ENCODE measurements at regions not wholly inside any gene's neighbourhood (a gene's known extent, or its start where the extent isn't known, plus 50 kb on each side); places are given as distances from the start of the nearest gene placed in this dataset.

DNA sequence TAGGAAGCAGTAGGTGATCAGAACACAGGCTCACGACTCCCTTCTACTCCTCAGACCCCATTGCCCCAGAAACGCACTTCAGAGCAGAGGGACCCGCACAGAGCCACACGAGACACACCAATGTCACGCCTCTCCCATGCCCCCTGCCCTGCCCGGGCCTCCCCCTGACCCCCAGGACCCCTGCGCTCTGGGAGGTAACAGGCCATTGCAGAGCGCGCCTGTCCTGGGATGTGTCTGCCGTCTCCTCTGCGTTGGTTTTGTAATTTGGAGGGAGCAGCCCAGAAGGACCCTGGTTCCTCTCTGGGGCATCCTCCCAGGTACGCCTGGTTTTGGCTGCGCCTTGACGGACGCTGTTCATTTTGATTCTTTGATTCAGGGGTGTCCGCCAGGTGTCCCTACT is 85.4 kb downstream of the UNCX start:
- Histone ChIP-seq H3K27ac (ENCODE audit: extremely low read depth, low read depth, low read length) (no peak overlapping the region), H3K4me1 (ENCODE audit: control insufficient read depth, insufficient read depth, low read length) (no peaks in the 10 kb centered on the region), H3K9me3 (ENCODE audit: control insufficient read depth, insufficient read depth, low read depth, low read length) (no peaks in the 10 kb centered on the region), H3K4me3 (ENCODE audit: low read depth, low read length) (no peak overlapping the region), H3K36me3 (ENCODE audit: control insufficient read depth in 2 of 2, insufficient read depth in 1 of 2, low read length in 2 of 2) (no peaks in the 10 kb centered on the region)
- ChIA-PET CTCF (no interaction called here), POLR2A (no interaction called here)
- no peak for TF ChIP-seq SETDB1 (IDR thresholded peaks at IDR 0.05; ENCODE audit: insufficient read length, low read length)
- no peak for TF ChIP-seq ZNF174 (tag by site-specific recombination; IDR thresholded peaks at IDR 0.05)
- TF ChIP-seq ZNF16 (tag by site-specific recombination; IDR thresholded peaks at IDR 0.05; ENCODE audit: low read depth), result no peak
- no peak for TF ChIP-seq ZNF747 (tag by site-specific recombination; IDR thresholded peaks at IDR 0.05)
- TF ChIP-seq ZBTB44 (tag by site-specific recombination; IDR thresholded peaks at IDR 0.05), result no peak
- TF ChIP-seq BCL11A (tag by site-specific recombination; IDR thresholded peaks at IDR 0.05; ENCODE audit: low read depth), result no peak
- TF ChIP-seq ZNF654 (tag by site-specific recombination; IDR thresholded peaks at IDR 0.05; ENCODE audit: low read depth), result no peak
- no peak for TF ChIP-seq ZBTB10 (tag by site-specific recombination; IDR thresholded peaks at IDR 0.05)
- no peak for TF ChIP-seq ZNF830 (tag by site-specific recombination; IDR thresholded peaks at IDR 0.05; ENCODE audit: low read depth)
- no peak for TF ChIP-seq ZNF175 (tag by site-specific recombination; IDR thresholded peaks at IDR 0.05)
- no peak for TF ChIP-seq ZBTB7A (tag by site-specific recombination; IDR thresholded peaks at IDR 0.05; ENCODE audit: low read depth)
- no peak for TF ChIP-seq ZNF626 (tag by site-specific recombination; IDR thresholded peaks at IDR 0.05)
- TF ChIP-seq ZEB2 (tag by site-specific recombination; IDR thresholded peaks at IDR 0.05), result no peak
- TF ChIP-seq ZNF610 (tag by site-specific recombination; IDR thresholded peaks at IDR 0.05; ENCODE audit: borderline replicate concordance), result no peak
- TF ChIP-seq ZNF248 (tag by site-specific recombination; IDR thresholded peaks at IDR 0.05), result no peak
- TF ChIP-seq ZNF571 (tag by site-specific recombination; IDR thresholded peaks at IDR 0.05), result no peak
- TF ChIP-seq ZNF776 (tag by site-specific recombination; IDR thresholded peaks at IDR 0.05; ENCODE audit: borderline replicate concordance), result no peak
- no peak for TF ChIP-seq ZNF843 (tag by site-specific recombination; IDR thresholded peaks at IDR 0.05)

DNA sequence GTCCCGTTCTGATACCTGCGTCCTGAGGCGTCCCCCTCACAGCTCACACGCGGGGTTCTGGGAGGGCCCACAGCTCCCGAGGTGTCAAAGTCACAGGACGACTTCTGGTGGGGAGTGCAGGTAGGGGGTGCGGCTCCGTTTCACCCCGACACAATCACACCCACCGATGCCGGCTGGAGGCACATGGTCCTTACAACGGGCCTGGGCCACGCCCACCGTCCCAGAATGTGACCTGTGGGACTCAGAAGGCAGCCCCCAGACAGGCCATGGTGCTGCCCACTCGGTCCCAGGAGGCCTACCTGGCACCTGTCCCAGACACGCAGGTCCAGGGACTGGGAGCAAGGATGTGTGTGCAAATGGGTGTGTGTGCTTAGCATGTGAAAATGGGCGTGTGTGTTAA is 86.0 kb downstream of the UNCX start:
- ChIA-PET POLR2A (no interaction called here), CTCF (no interaction called here)
- Histone ChIP-seq H3K36me3 (ENCODE audit: control insufficient read depth in 2 of 2, insufficient read depth in 1 of 2, low read length in 2 of 2) (no peaks in the 10 kb centered on the region), H3K4me1 (ENCODE audit: control insufficient read depth, insufficient read depth, low read length) (no peaks in the 10 kb centered on the region), H3K9me3 (ENCODE audit: control insufficient read depth, insufficient read depth, low read depth, low read length) (no peaks in the 10 kb centered on the region), H3K27ac (ENCODE audit: extremely low read depth, low read depth, low read length) (no peak overlapping the region), H3K4me3 (ENCODE audit: low read depth, low read length) (no peak overlapping the region)
- TF ChIP-seq ZNF530 (tag by site-specific recombination; IDR thresholded peaks at IDR 0.05; ENCODE audit: low read depth) (no peak), ZNF792 (tag by site-specific recombination; IDR thresholded peaks at IDR 0.05) (no peak), ZFHX2 (tag by site-specific recombination; conservative IDR thresholded peaks at IDR 0.05) (peak; percentile 62), ZNF660 (tag by site-specific recombination; IDR thresholded peaks at IDR 0.05) (no peak), YY2 (tag by site-specific recombination; IDR thresholded peaks at IDR 0.05) (no peak), KLF9 (tag by site-specific recombination; IDR thresholded peaks at IDR 0.05; ENCODE audit: low read depth) (peak; percentile 21; the same call in 1 of the 2 replicates), ZNF677 (tag by site-specific recombination; IDR thresholded peaks at IDR 0.05) (no peak), ZNF214 (tag by site-specific recombination; IDR thresholded peaks at IDR 0.05; ENCODE audit: borderline replicate concordance) (no peak), BCL11B (tag by site-specific recombination; IDR thresholded peaks at IDR 0.05; ENCODE audit: low read depth) (no peak), ZNF624 (tag by site-specific recombination; IDR thresholded peaks at IDR 0.05) (no peak), ZNF426 (tag by site-specific recombination; IDR thresholded peaks at IDR 0.05) (no peak), ZFP3 (tag by site-specific recombination; IDR thresholded peaks at IDR 0.05; ENCODE audit: low read depth) (no peak), ZNF555 (tag by site-specific recombination; conservative IDR thresholded peaks at IDR 0.05) (no peak), EGR2 (tag by site-specific recombination; IDR thresholded peaks at IDR 0.05; ENCODE audit: low read depth) (peak; percentile 14; the same call in 1 of the 2 replicates)

All from HEK293 (cell line).